SK-N-SH treated with all-trans-retinoic acid at 6 μM for 48 hours (cell line): ENCODE measurements at regions not wholly inside any gene's neighbourhood (a gene's known extent, or its start where the extent isn't known, plus 50 kb on each side); places are given as distances from the start of the nearest gene placed in this dataset.

Experiments
- ATAC-seq: fragments of 200-7000 bp; cut with Tn5 transposase; 3 replicates; pipeline ENCODE4 v1.9.1; 2020; ENCODE audit warnings: mild to moderate bottlenecking, moderate library complexity
- ARNTL ChIP-seq: fragments of 450-650 bp; formaldehyde crosslinking; IDR thresholded peaks from 2 replicates; pipeline ENCODE4 v1.5.0; 2020; ENCODE audit warnings: low read depth, mild to moderate bottlenecking, moderate library complexity, borderline replicate concordance
- BACH2 ChIP-seq: fragments of 250-450 bp; sonication (Bioruptor Pico); IDR thresholded peaks from 2 replicates; pipeline ENCODE4 v1.9.0; 2021; ENCODE audit warnings: mild to moderate bottlenecking, borderline replicate concordance
- CREB5 ChIP-seq: fragments of 250-450 bp; sonication (Bioruptor Pico); IDR thresholded peaks from 2 replicates; pipeline ENCODE4 v1.5.1; 2020; ENCODE audit warnings: low read depth, mild to moderate bottlenecking, moderate library complexity
- CSDC2 ChIP-seq: fragments of 250-450 bp; sonication (Bioruptor Pico); IDR thresholded peaks from 2 replicates; pipeline ENCODE4 v1.5.0; 2020; ENCODE audit warnings: mild to moderate bottlenecking, moderate library complexity
- CSRNP3 ChIP-seq: fragments of 250-450 bp; sonication (Bioruptor Pico); IDR thresholded peaks from 2 replicates; pipeline ENCODE4 v1.5.1; 2021; ENCODE audit warnings: mild to moderate bottlenecking, moderate library complexity
- ESRRG ChIP-seq: fragments of 250-450 bp; sonication (Bioruptor Pico); IDR thresholded peaks from 2 replicates; pipeline ENCODE4 v1.6.1; 2021; ENCODE audit warnings: mild to moderate bottlenecking
- GLIS3 ChIP-seq: fragments of 250-450 bp; sonication (Bioruptor Pico); IDR thresholded peaks from 2 replicates; pipeline ENCODE4 v1.5.0; 2020; ENCODE audit warnings: mild to moderate bottlenecking, moderate library complexity
- ISL1 ChIP-seq: fragments of 250-450 bp; sonication (Bioruptor Pico); IDR thresholded peaks from 2 replicates; pipeline ENCODE4 v2.1.2; 2022; ENCODE audit warnings: mild to moderate bottlenecking, moderate library complexity
- OSR1 ChIP-seq: fragments of 250-450 bp; sonication (Bioruptor Pico); IDR thresholded peaks from 2 replicates; pipeline ENCODE4 v1.8.0; 2022; ENCODE audit warnings: moderate library complexity, mild to moderate bottlenecking, inconsistent platforms
- PATZ1 ChIP-seq: fragments of 250-450 bp; sonication (Bioruptor Pico); IDR thresholded peaks from 2 replicates; pipeline ENCODE4 v1.8.0; 2020; ENCODE audit warnings: mild to moderate bottlenecking, moderate library complexity, borderline replicate concordance
- POU6F1 ChIP-seq: fragments of 250-450 bp; sonication (Bioruptor Pico); IDR thresholded peaks from 2 replicates; pipeline ENCODE4 v1.8.0; 2021; ENCODE audit warnings: low read depth, mild to moderate bottlenecking, moderate library complexity, borderline replicate concordance
- PPARA ChIP-seq: fragments of 250-450 bp; sonication (Bioruptor Pico); IDR thresholded peaks from 2 replicates; pipeline ENCODE4 v1.5.0; 2020; ENCODE audit warnings: mild to moderate bottlenecking, borderline replicate concordance
- SNAI2 ChIP-seq: fragments of 250-450 bp; sonication (Bioruptor Pico); IDR thresholded peaks from 2 replicates; pipeline ENCODE4 v1.5.0; 2020; ENCODE audit warnings: mild to moderate bottlenecking, moderate library complexity
- TCF4 ChIP-seq: fragments of 250-450 bp; sonication (Bioruptor Pico); IDR thresholded peaks from 2 replicates; pipeline ENCODE4 v1.8.0; 2021; ENCODE audit warnings: mild to moderate bottlenecking, moderate library complexity, borderline replicate concordance
- TOX ChIP-seq: fragments of 250-450 bp; sonication (Bioruptor Pico); IDR thresholded peaks from 2 replicates; pipeline ENCODE4 v1.8.0; 2021; ENCODE audit warnings: mild to moderate bottlenecking, moderate library complexity, borderline replicate concordance
- TSHZ2 ChIP-seq: fragments of 250-450 bp; sonication (Bioruptor Pico); IDR thresholded peaks from 2 replicates; pipeline ENCODE4 v1.5.0; 2020; ENCODE audit warnings: mild to moderate bottlenecking, moderate library complexity
- ZC3H10 ChIP-seq: fragments of 250-450 bp; sonication (Bioruptor Pico); IDR thresholded peaks from 2 replicates; pipeline ENCODE4 v1.5.1; 2021; ENCODE audit warnings: mild to moderate bottlenecking, moderate library complexity
- ZFP3 ChIP-seq: fragments of 250-450 bp; sonication (Bioruptor Pico); IDR thresholded peaks from 2 replicates; pipeline ENCODE4 v1.5.0; 2020; ENCODE audit warnings: mild to moderate bottlenecking, moderate library complexity
- ZFP30 ChIP-seq: fragments of 450-650 bp; formaldehyde crosslinking; IDR thresholded peaks from 2 replicates; pipeline ENCODE4 v1.5.0; 2022; ENCODE audit warnings: mild to moderate bottlenecking, moderate library complexity
- ZNF565 ChIP-seq: fragments of 450-650 bp; formaldehyde crosslinking; conservative IDR thresholded peaks from 2 replicates; pipeline ENCODE4 v1.5.0; 2020; ENCODE audit warnings: low read depth, mild to moderate bottlenecking, moderate library complexity
- ZNF70 ChIP-seq: fragments of 450-650 bp; formaldehyde crosslinking; IDR thresholded peaks from 2 replicates; pipeline ENCODE4 v1.5.0; 2020; ENCODE audit warnings: mild to moderate bottlenecking, moderate library complexity
- ZNF8 ChIP-seq: fragments of 450-650 bp; formaldehyde crosslinking; IDR thresholded peaks from 2 replicates; pipeline ENCODE4 v1.5.0; 2020; ENCODE audit warnings: mild to moderate bottlenecking, moderate library complexity

- TF ChIP-seq ZNF8 (CRISPR knock-in tag): no peak
- TF ChIP-seq ARNTL (CRISPR knock-in tag): no peak
- TF ChIP-seq ESRRG: no peak
- no peak for TF ChIP-seq CSDC2 (CRISPR knock-in tag)
- no peak for TF ChIP-seq BACH2 (CRISPR knock-in tag)
- TF ChIP-seq TOX (CRISPR knock-in tag): no peak
- TF ChIP-seq TCF4 (CRISPR knock-in tag): no peak
- no peak for TF ChIP-seq CREB5
- TF ChIP-seq ZNF565: no peak
- no peak for TF ChIP-seq PPARA (CRISPR knock-in tag)
- no peak for TF ChIP-seq ZC3H10 (CRISPR knock-in tag)
- no peak for TF ChIP-seq OSR1 (CRISPR knock-in tag)
- no peak for TF ChIP-seq SNAI2 (CRISPR knock-in tag)
- no peak for TF ChIP-seq POU6F1
- no peak for TF ChIP-seq GLIS3 (CRISPR knock-in tag)
- no peak for TF ChIP-seq ZFP30 (CRISPR knock-in tag)
- TF ChIP-seq TSHZ2 (CRISPR knock-in tag): no peak
- no peak for ATAC-seq
These were observed 1150.9 kb downstream of the MRPL39 start for GRCh38 chr21:24456358-24456757.

- no peak for TF ChIP-seq ZNF8 (CRISPR knock-in tag)
- TF ChIP-seq ZFP3: no peak
- no peak for TF ChIP-seq PATZ1
- TF ChIP-seq BACH2 (CRISPR knock-in tag): no peak
- TF ChIP-seq ZC3H10 (CRISPR knock-in tag): no peak
- no peak for TF ChIP-seq TSHZ2 (CRISPR knock-in tag)
- no peak for TF ChIP-seq ZNF565
- no peak for TF ChIP-seq TCF4 (CRISPR knock-in tag)
- TF ChIP-seq PPARA (CRISPR knock-in tag): no peak
- no peak for TF ChIP-seq ISL1
- TF ChIP-seq ARNTL (CRISPR knock-in tag): no peak
- no peak for TF ChIP-seq CSRNP3
- no peak for TF ChIP-seq ZNF70 (CRISPR knock-in tag)
- TF ChIP-seq SNAI2 (CRISPR knock-in tag): no peak
- TF ChIP-seq OSR1 (CRISPR knock-in tag): no peak
- TF ChIP-seq POU6F1: no peak
- TF ChIP-seq ESRRG: no peak
- ATAC-seq: no peak
These were observed 1157.2 kb downstream of the MRPL39 start for GRCh38 chr21:24450119-24450518.
